Right atrium auricular region (tissue), 2 donors: ENCODE measurements at regions not wholly inside any gene's neighbourhood (a gene's known extent, or its start where the extent isn't known, plus 50 kb on each side); places are given as distances from the start of the nearest gene placed in this dataset.

Experiments
- DNase-seq: peaks from one replicate; pipeline ENCODE4 v3.0.0-alpha.2; 2019; ENCODE audit warnings: low spot score
- H3K27ac ChIP-seq, 2 donors: fragments of 200-600 bp; sonication (generic); 1 replicate in 1 of 2; 2 replicates in 1 of 2; pipeline ENCODE4 v1.5.1; 2016 to 2019
- H3K27me3 ChIP-seq, 2 donors: fragments of 200-600 bp; sonication (generic); one replicate each; pipeline versions ENCODE4 v1.5.1 to v1.6.0; 2017 to 2019
- H3K36me3 ChIP-seq: fragments of 200-600 bp; sonication (generic); one replicate; pipeline ENCODE4 v1.5.1; 2016
- H3K4me1 ChIP-seq, 2 donors: fragments of 200-600 bp; sonication (generic); one replicate each; pipeline versions ENCODE4 v1.5.1 to v1.6.0; 2017 to 2019
- H3K4me3 ChIP-seq, 2 donors: fragments of 200-600 bp; sonication (generic); 1 replicate in 1 of 2; 2 replicates in 1 of 2; pipeline ENCODE4 v1.5.1; 2017 to 2019; ENCODE audit warnings: mild to moderate bottlenecking in 1 of 2, moderate library complexity in 1 of 2
- H3K9me3 ChIP-seq, 2 donors: fragments of 200-600 bp; sonication (generic); one replicate each; pipeline ENCODE4 v1.5.1; 2019
- CTCF ChIP-seq, 2 donors: fragments of 200-600 bp; sonication (generic); IDR thresholded peaks; one replicate each; pipeline ENCODE4 v1.5.1; 2019; ENCODE audit warnings: antibody characterized with exemption in 2 of 2

DNA sequence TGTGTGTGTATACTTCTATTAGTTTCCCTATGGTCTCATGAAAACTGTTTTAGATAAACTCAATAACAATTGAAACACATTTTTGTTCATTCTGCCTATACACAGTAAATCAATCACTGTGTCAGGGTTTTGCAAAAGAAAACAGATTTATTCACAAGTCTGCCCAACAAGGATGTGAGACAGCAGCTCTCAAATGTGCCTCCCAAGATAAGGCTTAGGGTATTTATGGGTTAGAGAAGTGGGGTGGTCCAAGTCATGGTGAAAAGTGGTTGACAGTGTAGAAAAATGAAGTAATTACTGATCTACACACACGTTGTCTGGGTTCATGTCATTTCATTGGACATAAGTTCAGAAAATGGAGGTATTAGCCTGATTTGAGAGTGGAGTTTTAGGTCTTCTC lies 844.6 kb downstream of the SLITRK6 start:
- H3K4me3 ChIP-seq, result no peak overlapping the region
- DNase-seq, result no peak
- H3K36me3 ChIP-seq, result no peaks in the 10 kb centered on the region
- TF ChIP-seq CTCF (IDR thresholded peaks at IDR 0.05), result no peak
- H3K9me3 ChIP-seq, result no peaks in the 10 kb centered on the region
- H3K27me3 ChIP-seq, result no peaks in the 10 kb centered on the region
- H3K27ac ChIP-seq, result no peak overlapping the region
- H3K4me1 ChIP-seq, result no peaks in the 10 kb centered on the region

DNA sequence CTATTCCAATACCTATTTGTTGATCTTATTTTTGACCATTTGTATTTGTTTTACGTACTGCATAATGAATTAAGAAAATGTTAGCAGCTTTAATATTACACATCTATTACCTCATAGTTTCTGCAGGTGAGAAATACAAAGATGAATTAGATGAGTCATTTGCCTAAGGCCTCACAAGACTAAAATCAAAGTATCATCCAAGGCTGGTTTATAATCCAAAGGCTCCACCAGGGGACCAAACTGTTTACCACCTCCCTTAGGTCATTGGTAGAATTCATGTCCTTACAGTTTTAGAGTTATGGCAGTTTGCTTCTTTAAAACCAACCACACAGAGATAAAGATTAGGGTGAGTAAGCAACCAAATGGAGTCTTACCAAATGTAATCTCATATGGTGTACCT lies 848.1 kb downstream of the SLITRK6 start:
- no peaks in the 10 kb centered on the region for H3K27me3 ChIP-seq
- H3K4me1 ChIP-seq, result no peaks in the 10 kb centered on the region
- no peak for DNase-seq
- no peak for TF ChIP-seq CTCF (IDR thresholded peaks at IDR 0.05)
- H3K27ac ChIP-seq, result no peak overlapping the region
- H3K36me3 ChIP-seq, result no peaks in the 10 kb centered on the region
- peaks cover 0 to 7% of the 10 kb centered on the region in 2 donors for H3K9me3 ChIP-seq
- H3K4me3 ChIP-seq, result no peak overlapping the region

DNA sequence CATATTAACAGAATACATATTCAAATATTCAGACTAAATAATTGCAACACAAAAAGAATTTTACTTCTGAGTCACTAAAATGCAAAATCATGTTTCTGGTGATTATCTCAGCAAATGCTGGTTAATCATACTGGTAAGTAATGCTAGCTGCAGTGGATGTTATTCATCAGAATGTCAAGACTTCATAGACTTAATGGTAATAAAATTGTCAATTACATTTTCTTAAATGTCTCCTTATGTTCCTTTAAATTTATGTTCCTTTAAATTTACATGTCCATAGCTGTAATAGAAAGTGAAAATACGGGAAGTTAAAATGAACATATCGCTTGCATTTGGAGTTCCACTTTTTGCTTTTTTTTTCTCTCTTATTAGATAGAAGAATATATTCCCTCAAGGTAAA lies 853.0 kb downstream of the SLITRK6 start:
- H3K36me3 ChIP-seq, result no peaks in the 10 kb centered on the region
- H3K4me3 ChIP-seq, result no peak overlapping the region
- no peak for TF ChIP-seq CTCF (IDR thresholded peaks at IDR 0.05)
- no peak overlapping the region for H3K27ac ChIP-seq
- no peak for DNase-seq
- no peaks in the 10 kb centered on the region for H3K27me3 ChIP-seq
- H3K9me3 ChIP-seq, result peaks cover 0 to 7% of the 10 kb centered on the region in 2 donors
- no peaks in the 10 kb centered on the region for H3K4me1 ChIP-seq

- no peaks in the 10 kb centered on the region for H3K36me3 ChIP-seq
- TF ChIP-seq CTCF (IDR thresholded peaks at IDR 0.05), result no peak
- DNase-seq, result no peak
Observed at GRCh38 chr13:84940798-84941197, 858.4 kb downstream of the SLITRK6 start.

GRCh38 chr13:84940167-84940566 lies 859.1 kb downstream of the SLITRK6 start:
- TF ChIP-seq CTCF (IDR thresholded peaks at IDR 0.05), result no peak
- no peak for DNase-seq
- no peaks in the 10 kb centered on the region for H3K4me1 ChIP-seq

More at GRCh38 chr13:84940798-84941197, 858.4 kb downstream of the SLITRK6 start:
- Histone ChIP-seq H3K9me3 (no peaks in the 10 kb centered on the region), H3K4me3 (no peak overlapping the region), H3K27me3 (no peaks in the 10 kb centered on the region), H3K27ac (no peak overlapping the region), H3K4me1 (no peaks in the 10 kb centered on the region)

DNA sequence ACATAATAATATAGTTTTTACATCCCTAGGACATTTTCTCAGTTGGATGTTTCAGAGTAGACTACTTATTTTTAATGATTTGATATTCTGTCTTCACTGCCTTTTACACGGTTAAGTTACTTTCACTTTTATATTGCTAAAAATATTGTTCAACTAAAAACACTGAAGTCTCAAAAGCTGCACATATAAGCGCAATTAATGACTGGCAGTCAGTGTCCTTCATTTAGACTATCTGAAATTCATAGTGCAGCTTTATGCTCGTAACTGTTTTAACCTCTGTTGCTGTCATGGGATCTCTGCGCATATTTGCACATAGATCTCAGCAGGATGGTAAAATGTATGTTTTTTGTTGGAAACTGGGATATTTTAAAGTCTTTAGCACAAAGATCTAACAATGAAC lies 864.3 kb downstream of the SLITRK6 start:
- Histone ChIP-seq H3K4me1 (no peaks in the 10 kb centered on the region), H3K9me3 (no peaks in the 10 kb centered on the region), H3K27ac (no peak overlapping the region), H3K36me3 (no peaks in the 10 kb centered on the region), H3K4me3 (peak overlapping the region in 1 of 2 donors; percentile 28), H3K27me3 (no peaks in the 10 kb centered on the region)
- DNase-seq, result no peak
- TF ChIP-seq CTCF (IDR thresholded peaks at IDR 0.05), result no peak

More at GRCh38 chr13:84940167-84940566, 859.1 kb downstream of the SLITRK6 start:
- no peaks in the 10 kb centered on the region for H3K27me3 ChIP-seq
- no peak overlapping the region for H3K4me3 ChIP-seq
- H3K9me3 ChIP-seq, result no peaks in the 10 kb centered on the region
- H3K27ac ChIP-seq, result no peak overlapping the region
- no peaks in the 10 kb centered on the region for H3K36me3 ChIP-seq
